ENCODE measurements at regions not wholly inside any gene's neighbourhood (a gene's known extent, or its start where the extent isn't known, plus 50 kb on each side); places are given as distances from the start of the nearest gene placed in this dataset.

- no peak for DNase-seq
- TF ChIP-seq CTCF (IDR thresholded peaks at IDR 0.05): no peak
- no peaks in the 10 kb centered on the region for H3K36me3 ChIP-seq (ENCODE audit: low read depth)
- H3K9me3 ChIP-seq: no peaks in the 10 kb centered on the region
- intact Hi-C loops (cut with DNase I, micrococcal nuclease): no loop called here
- no peak for ATAC-seq
- no peaks in the 10 kb centered on the region for H3K4me1 ChIP-seq (ENCODE audit: low read depth)
- no peak overlapping the region for H3K4me3 ChIP-seq
These were observed 877.8 kb downstream of the TUSC7 start for GRCh38 chr3:117587416-117587815.

GRCh38 chr3:117589454-117589853 lies 879.9 kb downstream of the TUSC7 start:
- H3K4me1 ChIP-seq (ENCODE audit: low read depth): no peaks in the 10 kb centered on the region
- no peak overlapping the region for H3K4me3 ChIP-seq
- intact Hi-C loops (cut with DNase I, micrococcal nuclease): no loop called here
- no peaks in the 10 kb centered on the region for H3K36me3 ChIP-seq (ENCODE audit: low read depth)
- TF ChIP-seq CTCF (IDR thresholded peaks at IDR 0.05): no peak
- H3K9me3 ChIP-seq: no peaks in the 10 kb centered on the region
- DNase-seq (no peak), ATAC-seq (no peak)

GRCh38 chr3:117595615-117596014 lies 886.0 kb downstream of the TUSC7 start:
- no peaks in the 10 kb centered on the region for H3K36me3 ChIP-seq (ENCODE audit: low read depth)
- TF ChIP-seq CTCF (IDR thresholded peaks at IDR 0.05): no peak
- ATAC-seq: no peak
- no peak overlapping the region for H3K4me3 ChIP-seq
- no peak for DNase-seq
- no peaks in the 10 kb centered on the region for H3K4me1 ChIP-seq (ENCODE audit: low read depth)
- intact Hi-C loops (cut with DNase I, micrococcal nuclease): no loop called here
- no peaks in the 10 kb centered on the region for H3K9me3 ChIP-seq

- DNase-seq: no peak
- no peak for ATAC-seq
- Histone ChIP-seq H3K4me1 (ENCODE audit: low read depth) (no peaks in the 10 kb centered on the region), H3K36me3 (ENCODE audit: low read depth) (no peaks in the 10 kb centered on the region), H3K9me3 (no peaks in the 10 kb centered on the region), H3K4me3 (no peak overlapping the region)
- TF ChIP-seq CTCF (IDR thresholded peaks at IDR 0.05): no peak
- intact Hi-C loops (cut with DNase I, micrococcal nuclease): no loop called here
These were observed 886.9 kb downstream of the TUSC7 start for GRCh38 chr3:117596503-117596902.

GRCh38 chr3:117597865-117598264 lies 888.3 kb downstream of the TUSC7 start:
- intact Hi-C loops (cut with DNase I, micrococcal nuclease): no loop called here
- Histone ChIP-seq H3K4me3 (no peak overlapping the region), H3K9me3 (no peaks in the 10 kb centered on the region), H3K4me1 (ENCODE audit: low read depth) (no peaks in the 10 kb centered on the region), H3K36me3 (ENCODE audit: low read depth) (no peaks in the 10 kb centered on the region)
- ATAC-seq (no peak), DNase-seq (no peak)
- TF ChIP-seq CTCF (IDR thresholded peaks at IDR 0.05): no peak

GRCh38 chr3:117600112-117600511 lies 890.5 kb downstream of the TUSC7 start:
- no peak for TF ChIP-seq CTCF (IDR thresholded peaks at IDR 0.05)
- Histone ChIP-seq H3K4me3 (no peak overlapping the region), H3K4me1 (ENCODE audit: low read depth) (no peaks in the 10 kb centered on the region), H3K36me3 (ENCODE audit: low read depth) (no peaks in the 10 kb centered on the region), H3K9me3 (no peaks in the 10 kb centered on the region)
- ATAC-seq: no peak
- no peak for DNase-seq
- intact Hi-C loops (cut with DNase I, micrococcal nuclease): no loop called here
